Subcutaneous abdominal adipose tissue (tissue), 5 donors: ENCODE measurements at regions not wholly inside any gene's neighbourhood (a gene's known extent, or its start where the extent isn't known, plus 50 kb on each side); places are given as distances from the start of the nearest gene placed in this dataset.

Source experiments
- H3K27ac ChIP-seq: one replicate; pipeline ENCODE4 v1.7.0; 2013; ENCODE audit warnings: low read depth, mild to moderate bottlenecking, inconsistent platforms, low read length, moderate library complexity
- H3K27me3 ChIP-seq, 5 donors: one replicate each; pipeline ENCODE4 v1.7.0; 2013; ENCODE audit warnings: low read length in 5 of 5, inconsistent platforms in 1 of 5; ENCODE audit not compliant: control insufficient read depth in 5 of 5, insufficient read depth in 4 of 5
- H3K36me3 ChIP-seq, 5 donors: one replicate each; pipeline ENCODE4 v1.7.0; 2013; ENCODE audit warnings: low read length in 5 of 5; ENCODE audit not compliant: control insufficient read depth in 5 of 5, insufficient read depth in 5 of 5
- H3K4me1 ChIP-seq, 5 donors: one replicate each; pipeline ENCODE4 v1.7.0; 2013; ENCODE audit warnings: low read length in 5 of 5, mild to moderate bottlenecking in 3 of 5, moderate library complexity in 1 of 5; ENCODE audit not compliant: control insufficient read depth in 5 of 5, insufficient read depth in 5 of 5
- H3K4me3 ChIP-seq, 5 donors: one replicate each; pipeline ENCODE4 v1.7.0; 2013; ENCODE audit warnings: low read length in 5 of 5, low read depth in 1 of 5
- H3K9ac ChIP-seq, 5 donors: one replicate each; pipeline ENCODE4 v1.7.0; 2013; ENCODE audit warnings: low read length in 5 of 5, mild to moderate bottlenecking in 4 of 5, moderate library complexity in 3 of 5
- H3K9me3 ChIP-seq, 5 donors: one replicate each; pipeline ENCODE4 v1.7.0; 2013; ENCODE audit warnings: low read length in 5 of 5; ENCODE audit not compliant: control insufficient read depth in 5 of 5
- donor health status: healthy.
- donor health status: healthy.
- donor health status: healthy.
- donor health status: healthy.
- donor health status: healthy.

DNA sequence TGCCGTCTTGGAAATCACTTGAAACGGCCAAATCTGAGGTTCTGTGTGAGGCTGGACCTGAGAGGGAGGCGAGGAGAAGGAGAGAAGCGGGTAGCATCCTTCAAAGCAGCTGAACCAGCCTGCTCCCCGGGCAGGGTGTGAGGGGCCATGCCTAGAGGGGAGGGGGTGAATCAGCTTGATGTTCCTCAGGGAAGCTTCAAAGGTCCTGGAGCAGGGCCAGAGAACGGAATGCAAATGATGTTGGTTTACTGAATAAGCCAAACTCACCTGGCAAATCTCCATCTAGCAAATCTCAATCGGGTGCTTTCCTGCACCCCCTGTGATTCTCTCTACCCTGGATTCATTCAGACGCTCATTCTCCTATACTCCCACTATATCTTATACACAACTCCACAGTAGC is 226.9 kb downstream of the WDR11 start:
- no peaks in the 10 kb centered on the region for H3K36me3 ChIP-seq
- H3K4me3 ChIP-seq, result no peak overlapping the region
- H3K27ac ChIP-seq, result peak overlapping the region; percentile 47
- H3K4me1 ChIP-seq, result peaks cover 16 to 56% (median 45%) of the 10 kb centered on the region in 5 donors
- H3K9ac ChIP-seq, result no peak overlapping the region
- no peaks in the 10 kb centered on the region for H3K27me3 ChIP-seq
- H3K9me3 ChIP-seq, result no peaks in the 10 kb centered on the region

DNA sequence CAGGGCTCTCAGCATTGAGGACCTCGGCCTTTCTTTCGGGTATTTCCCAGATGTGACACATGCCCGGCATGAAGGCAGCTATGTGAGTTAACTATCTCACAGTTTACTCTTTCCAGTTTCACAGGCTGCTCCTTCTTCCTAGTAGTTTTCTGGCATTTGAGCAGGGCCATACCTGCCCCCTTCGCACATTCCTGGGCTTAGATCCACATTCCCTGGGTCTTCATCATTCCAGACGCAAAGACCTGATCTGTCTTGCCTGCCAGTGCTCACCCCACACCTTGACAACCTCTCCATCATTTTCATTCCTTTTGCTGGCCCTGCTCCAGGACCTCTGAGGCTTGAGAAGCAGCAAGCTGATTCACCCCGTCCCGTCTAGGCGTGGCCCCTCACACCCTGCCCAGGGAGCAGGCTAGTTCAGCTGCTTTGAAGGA is 227.5 kb downstream of the WDR11 start:
- Histone ChIP-seq H3K4me3 (no peak overlapping the region), H3K27ac (no peak overlapping the region), H3K9ac (no peak overlapping the region), H3K27me3 (no peaks in the 10 kb centered on the region), H3K4me1 (peaks cover 16 to 56% (median 45%) of the 10 kb centered on the region in 5 donors), H3K9me3 (no peaks in the 10 kb centered on the region), H3K36me3 (no peaks in the 10 kb centered on the region)

GRCh38 chr10:121079226-121079625 is 228.1 kb downstream of the WDR11 start:
- Histone ChIP-seq H3K9ac (no peak overlapping the region), H3K36me3 (no peaks in the 10 kb centered on the region), H3K4me3 (no peak overlapping the region), H3K9me3 (no peaks in the 10 kb centered on the region), H3K27ac (no peak overlapping the region), H3K27me3 (no peaks in the 10 kb centered on the region), H3K4me1 (peaks cover 16 to 56% (median 45%) of the 10 kb centered on the region in 5 donors)

DNA sequence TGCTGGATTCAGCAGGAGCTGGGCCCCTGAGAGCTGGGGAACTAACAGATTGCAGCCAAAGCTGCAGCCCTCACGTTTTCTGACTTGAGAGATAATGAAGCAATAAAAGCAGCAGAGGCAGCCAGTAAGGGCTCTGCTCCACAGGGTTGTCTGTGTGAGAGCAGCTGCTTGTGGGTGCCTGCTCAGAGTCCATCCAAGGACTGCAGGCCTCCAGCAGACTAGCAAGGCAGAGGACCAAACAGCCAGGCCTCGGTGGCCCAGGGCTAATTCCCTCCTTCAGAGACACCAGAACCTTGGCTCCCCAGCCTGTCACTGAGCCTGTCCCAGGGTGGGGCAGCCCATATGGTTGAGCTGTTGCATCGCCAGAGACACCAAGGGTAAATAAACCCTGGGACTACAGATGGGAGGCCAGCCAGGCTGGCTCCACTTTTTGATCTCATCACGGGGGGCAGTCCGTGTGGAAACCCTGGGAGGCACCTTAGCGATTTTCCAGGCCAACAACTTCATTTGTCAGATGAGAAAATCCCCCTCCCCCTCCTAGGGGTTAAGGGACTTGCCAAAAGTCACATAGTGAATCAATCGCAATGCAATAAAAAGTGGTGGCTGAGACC is 229.2 kb downstream of the WDR11 start:
- no peak overlapping the region for H3K4me3 ChIP-seq
- H3K9ac ChIP-seq, result no peak overlapping the region
- no peaks in the 10 kb centered on the region for H3K36me3 ChIP-seq
- H3K27me3 ChIP-seq, result no peaks in the 10 kb centered on the region
- H3K27ac ChIP-seq, result no peak overlapping the region
- H3K9me3 ChIP-seq, result no peaks in the 10 kb centered on the region
- peaks cover 16 to 52% (median 45%) of the 10 kb centered on the region in 5 donors for H3K4me1 ChIP-seq

GRCh38 chr10:121081306-121081705 is 230.1 kb downstream of the WDR11 start:
- Histone ChIP-seq H3K4me3 (no peak overlapping the region), H3K36me3 (no peaks in the 10 kb centered on the region), H3K9ac (no peak overlapping the region), H3K27me3 (no peaks in the 10 kb centered on the region), H3K9me3 (no peaks in the 10 kb centered on the region), H3K4me1 (peaks cover 14 to 43% (median 40%) of the 10 kb centered on the region in 5 donors), H3K27ac (no peak overlapping the region)

DNA sequence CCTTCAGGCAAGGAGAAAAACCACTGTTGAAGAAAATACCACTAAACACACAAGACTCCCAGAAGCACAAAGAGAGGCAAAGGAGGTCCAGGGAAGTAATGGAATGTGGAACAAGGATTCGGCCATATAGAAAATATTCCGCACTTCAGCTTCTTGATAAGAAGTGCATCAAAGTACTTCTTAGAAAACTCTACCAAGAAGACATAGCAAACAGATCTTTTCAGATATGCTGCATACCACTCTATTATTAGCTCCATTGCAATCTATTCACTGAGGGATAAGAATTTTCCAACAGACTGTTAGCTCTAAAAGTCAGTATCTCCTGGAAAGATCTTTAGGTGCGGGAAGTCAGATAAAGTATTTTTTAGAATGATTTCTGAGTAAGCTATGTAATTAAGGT is 231.8 kb downstream of the WDR11 start:
- Histone ChIP-seq H3K36me3 (no peaks in the 10 kb centered on the region), H3K9me3 (no peaks in the 10 kb centered on the region), H3K4me3 (no peak overlapping the region), H3K27ac (no peak overlapping the region), H3K4me1 (peaks cover 3 to 28% (median 23%) of the 10 kb centered on the region in 5 donors), H3K9ac (no peak overlapping the region), H3K27me3 (no peaks in the 10 kb centered on the region)

- no peaks in the 10 kb centered on the region for H3K36me3 ChIP-seq
- no peaks in the 10 kb centered on the region for H3K27me3 ChIP-seq
- H3K4me1 ChIP-seq, result peaks cover 3 to 17% (median 15%) of the 10 kb centered on the region in 5 donors
- no peak overlapping the region for H3K9ac ChIP-seq
- no peak overlapping the region for H3K27ac ChIP-seq
- H3K4me3 ChIP-seq, result no peak overlapping the region
- no peaks in the 10 kb centered on the region for H3K9me3 ChIP-seq
Measured at GRCh38 chr10:121084016-121084674, 233.0 kb downstream of the WDR11 start.

DNA sequence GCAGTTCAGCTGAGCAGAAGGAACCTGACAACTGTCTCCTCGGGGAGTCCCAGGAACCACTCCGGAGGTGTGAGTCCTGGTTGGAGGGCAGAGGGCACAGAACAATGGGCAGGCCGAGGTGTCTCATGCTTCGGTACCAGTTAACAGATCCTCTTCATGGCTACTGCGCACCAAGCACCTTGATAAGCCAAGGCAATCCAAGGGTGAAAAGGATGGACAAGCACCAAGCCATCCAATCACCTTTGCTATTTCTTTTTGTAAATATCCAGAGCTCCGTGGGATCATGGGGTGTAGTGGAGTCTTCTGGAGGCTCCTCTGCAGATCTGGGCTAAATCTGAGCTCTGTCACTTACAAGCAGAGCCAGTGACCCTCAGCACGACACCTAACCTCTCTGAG is 233.5 kb downstream of the WDR11 start:
- Histone ChIP-seq H3K27me3 (no peaks in the 10 kb centered on the region), H3K4me1 (peaks cover 2 to 12% (median 10%) of the 10 kb centered on the region in 5 donors), H3K27ac (no peak overlapping the region), H3K9me3 (no peaks in the 10 kb centered on the region), H3K4me3 (no peak overlapping the region), H3K36me3 (no peaks in the 10 kb centered on the region), H3K9ac (no peak overlapping the region)

GRCh38 chr10:121085367-121085766 is 234.2 kb downstream of the WDR11 start:
- H3K27ac ChIP-seq, result no peak overlapping the region
- no peaks in the 10 kb centered on the region for H3K9me3 ChIP-seq
- H3K4me3 ChIP-seq, result no peak overlapping the region
- no peaks in the 10 kb centered on the region for H3K36me3 ChIP-seq
- no peak overlapping the region for H3K9ac ChIP-seq
- peaks cover 0 to 5% (median 3%) of the 10 kb centered on the region in 5 donors for H3K4me1 ChIP-seq
- H3K27me3 ChIP-seq, result no peaks in the 10 kb centered on the region

DNA sequence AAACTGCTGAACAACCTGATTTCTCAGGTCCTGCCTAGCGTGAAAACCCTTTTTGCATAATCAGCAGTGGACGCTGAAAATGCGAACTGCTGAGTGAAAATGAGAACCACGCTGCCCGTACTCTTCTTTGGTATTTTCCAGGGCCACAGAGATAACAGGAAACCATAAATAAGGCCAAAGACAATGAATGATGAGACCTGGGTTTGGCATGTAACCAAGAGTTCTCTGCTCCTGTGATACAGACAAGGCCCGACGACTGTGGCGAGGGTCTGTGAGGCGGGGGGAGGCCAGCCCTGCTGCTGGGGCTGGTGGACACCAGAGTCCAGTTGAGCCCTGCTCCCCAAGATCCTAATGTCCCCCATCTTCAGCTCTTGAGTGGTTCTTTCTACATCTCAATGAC is 236.0 kb downstream of the WDR11 start:
- Histone ChIP-seq H3K36me3 (no peaks in the 10 kb centered on the region), H3K9me3 (peaks cover 0 to 3% (median 0%) of the 10 kb centered on the region in 5 donors), H3K27me3 (no peaks in the 10 kb centered on the region), H3K4me3 (no peak overlapping the region), H3K4me1 (peaks cover 2 to 7% (median 5%) of the 10 kb centered on the region in 5 donors), H3K27ac (no peak overlapping the region), H3K9ac (no peak overlapping the region)
